DOHH2 (cell line): ENCODE measurements at regions not wholly inside any gene's neighbourhood (a gene's known extent, or its start where the extent isn't known, plus 50 kb on each side); places are given as distances from the start of the nearest gene placed in this dataset.

Experiments
- H3F3A ChIP-seq: fragments of 200-600 bp; sonication (generic), shearing (Covaris generic); 2 replicates; pipeline ENCODE4 v1.6.0; 2016; ENCODE audit warnings: antibody characterized with exemption, mild to moderate bottlenecking; ENCODE audit not compliant: control insufficient read depth, insufficient read depth
- H3K27ac ChIP-seq: fragments of 200-600 bp; sonication (generic); 2 replicates; pipeline ENCODE4 v1.5.1; 2014; ENCODE audit warnings: low read depth, mild to moderate bottlenecking, low read length, moderate library complexity
- H3K27me3 ChIP-seq: fragments of 200-600 bp; sonication (generic); 2 replicates; pipeline ENCODE4 v1.6.1; 2014; ENCODE audit warnings: mild to moderate bottlenecking, low read length, mixed read lengths; ENCODE audit not compliant: control insufficient read depth
- H3K36me3 ChIP-seq: fragments of 200-600 bp; sonication (generic); 2 replicates; pipeline ENCODE4 v1.6.1; 2014; ENCODE audit warnings: mild to moderate bottlenecking, low read length, moderate library complexity, mixed read lengths; ENCODE audit not compliant: control insufficient read depth
- H3K4me1 ChIP-seq: fragments of 200-600 bp; sonication (generic); 2 replicates; pipeline ENCODE4 v1.6.1; 2014; ENCODE audit warnings: mild to moderate bottlenecking, low read length, mixed read lengths; ENCODE audit not compliant: control insufficient read depth
- H3K4me2 ChIP-seq: fragments of 200-600 bp; sonication (generic); 2 replicates; pipeline ENCODE4 v1.6.0; 2014; ENCODE audit warnings: mild to moderate bottlenecking, low read length, moderate library complexity
- H3K4me3 ChIP-seq: fragments of 200-600 bp; sonication (generic); 2 replicates; pipeline ENCODE4 v1.5.1; 2014; ENCODE audit warnings: mild to moderate bottlenecking, low read length, mixed read lengths
- H3K79me2 ChIP-seq: fragments of 200-600 bp; sonication (generic); 2 replicates; pipeline ENCODE4 v1.6.1; 2014; ENCODE audit warnings: mild to moderate bottlenecking, low read length, mixed read lengths; ENCODE audit not compliant: control insufficient read depth
- H3K9me2 ChIP-seq: fragments of 200-600 bp; sonication (generic); replicated peaks from 2 replicates; pipeline ENCODE4 v1.6.1; 2014; ENCODE audit warnings: mild to moderate bottlenecking, low read length, mixed read lengths; ENCODE audit not compliant: control insufficient read depth
- H3K9me3 ChIP-seq: fragments of 200-600 bp; sonication (generic); 2 replicates; pipeline ENCODE4 v1.6.1; 2014; ENCODE audit warnings: antibody characterized with exemption, low read length, mixed read lengths; ENCODE audit not compliant: control insufficient read depth, insufficient read depth
- H4K20me1 ChIP-seq: fragments of 200-600 bp; sonication (generic); 2 replicates; pipeline ENCODE4 v1.6.0; 2014; ENCODE audit warnings: low read depth, mild to moderate bottlenecking, antibody characterized with exemption, low read length, moderate library complexity; ENCODE audit not compliant: control insufficient read depth, insufficient read depth
- EZH2phosphoT487 ChIP-seq: fragments of 200-600 bp; sonication (generic); IDR thresholded peaks from 2 replicates; pipeline ENCODE4 v1.6.1; 2017; ENCODE audit warnings: borderline replicate concordance, mild to moderate bottlenecking, antibody characterized with exemption, low read length, moderate library complexity, mixed read lengths
- TF ChIP-seq, protein P1 (sequence below): fragments of 200-600 bp; sonication (generic); IDR thresholded peaks from one replicate; pipeline ENCODE4 v1.5.1; 2014; ENCODE audit warnings: antibody characterized with exemption, mild to moderate bottlenecking, low read depth, low read length; ENCODE audit not compliant: poor library complexity, severe bottlenecking

DNA sequence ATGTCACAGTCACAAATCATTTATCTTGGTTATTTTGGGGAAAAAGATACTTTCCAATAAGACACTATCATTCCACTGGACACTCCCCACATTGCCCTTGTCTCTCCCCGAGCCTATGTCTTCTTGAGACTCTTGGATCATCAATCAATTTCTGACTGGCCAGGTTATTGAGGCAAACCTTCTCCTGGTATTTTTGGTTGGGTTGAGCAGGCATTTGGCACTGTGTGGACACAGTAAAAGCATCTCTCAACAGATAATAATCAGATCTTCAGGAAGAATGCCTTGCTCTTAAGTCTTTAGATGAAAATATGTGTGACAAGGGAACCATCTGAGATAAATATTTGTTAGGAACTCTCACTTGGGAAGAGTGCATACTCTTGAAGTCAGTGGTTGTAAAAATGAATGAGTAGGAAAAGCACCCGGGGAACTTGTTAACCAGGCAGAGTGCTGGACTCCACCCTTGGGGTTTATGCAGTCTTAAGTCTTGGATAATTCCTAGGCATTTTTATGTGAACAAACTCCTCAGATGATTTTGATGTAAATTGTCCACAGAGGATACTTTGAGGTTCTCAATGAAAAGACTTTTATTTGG is 223.8 kb upstream of the CLINT1 start:
- Histone ChIP-seq H3K4me1 (peaks cover 14% of the 10 kb centered on the region), H3K79me2 (no peaks in the 10 kb centered on the region), H4K20me1 (no peaks in the 10 kb centered on the region), H3K27me3 (no peaks in the 10 kb centered on the region), H3F3A (no peaks in the 10 kb centered on the region), H3K9me2 (no peaks in the 10 kb centered on the region), H3K9me3 (no peaks in the 10 kb centered on the region), H3K27ac (no peak overlapping the region), H3K36me3 (no peaks in the 10 kb centered on the region), H3K4me2 (no peak overlapping the region), H3K4me3 (no peak overlapping the region)
- TF ChIP-seq EZH2phosphoT487, result no peak
- TF ChIP-seq, protein P1, sequence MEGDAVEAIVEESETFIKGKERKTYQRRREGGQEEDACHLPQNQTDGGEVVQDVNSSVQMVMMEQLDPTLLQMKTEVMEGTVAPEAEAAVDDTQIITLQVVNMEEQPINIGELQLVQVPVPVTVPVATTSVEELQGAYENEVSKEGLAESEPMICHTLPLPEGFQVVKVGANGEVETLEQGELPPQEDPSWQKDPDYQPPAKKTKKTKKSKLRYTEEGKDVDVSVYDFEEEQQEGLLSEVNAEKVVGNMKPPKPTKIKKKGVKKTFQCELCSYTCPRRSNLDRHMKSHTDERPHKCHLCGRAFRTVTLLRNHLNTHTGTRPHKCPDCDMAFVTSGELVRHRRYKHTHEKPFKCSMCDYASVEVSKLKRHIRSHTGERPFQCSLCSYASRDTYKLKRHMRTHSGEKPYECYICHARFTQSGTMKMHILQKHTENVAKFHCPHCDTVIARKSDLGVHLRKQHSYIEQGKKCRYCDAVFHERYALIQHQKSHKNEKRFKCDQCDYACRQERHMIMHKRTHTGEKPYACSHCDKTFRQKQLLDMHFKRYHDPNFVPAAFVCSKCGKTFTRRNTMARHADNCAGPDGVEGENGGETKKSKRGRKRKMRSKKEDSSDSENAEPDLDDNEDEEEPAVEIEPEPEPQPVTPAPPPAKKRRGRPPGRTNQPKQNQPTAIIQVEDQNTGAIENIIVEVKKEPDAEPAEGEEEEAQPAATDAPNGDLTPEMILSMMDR, result no peak

DNA sequence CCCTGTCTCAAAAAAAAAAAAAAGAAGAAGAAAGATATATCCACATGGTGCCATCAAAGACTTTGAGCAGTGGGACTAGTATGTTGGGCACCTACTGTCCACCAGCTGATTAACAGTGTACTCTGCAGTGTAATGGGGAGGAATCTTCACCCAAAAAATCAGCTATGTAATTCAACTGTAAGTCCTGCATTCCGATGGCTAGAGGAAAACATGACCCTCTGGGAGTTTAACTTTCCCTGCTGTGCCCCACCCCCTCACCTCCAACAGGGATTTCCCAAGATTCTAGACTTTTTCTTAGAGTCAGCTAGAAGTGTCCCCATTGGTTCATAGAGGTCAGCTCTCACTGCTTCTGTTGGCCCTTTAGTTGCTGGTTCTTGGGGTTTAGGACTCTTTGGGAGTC is 221.2 kb upstream of the CLINT1 start:
- H3K79me2 ChIP-seq, result no peaks in the 10 kb centered on the region
- H3K9me3 ChIP-seq, result no peaks in the 10 kb centered on the region
- no peak overlapping the region for H3K4me2 ChIP-seq

DNA sequence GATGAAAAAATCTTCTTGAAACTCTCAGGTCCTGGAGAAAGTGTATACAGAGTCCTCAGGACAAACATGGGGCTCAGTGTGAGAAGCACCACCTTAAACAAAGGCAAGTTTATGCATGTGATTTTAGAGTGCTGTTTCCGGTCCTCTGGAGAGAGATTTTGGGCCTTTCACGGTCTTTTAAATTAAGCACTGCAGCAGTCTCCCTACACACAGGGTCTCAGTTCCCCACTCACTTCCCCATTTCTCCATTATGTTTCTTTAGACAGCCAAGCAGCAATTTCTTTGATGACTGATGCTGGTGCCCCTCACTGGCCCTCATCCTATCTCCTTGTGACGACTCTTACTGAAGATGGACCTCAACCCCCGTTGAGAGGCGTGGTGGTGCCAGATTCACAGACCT is 220.2 kb upstream of the CLINT1 start:
- Histone ChIP-seq H3K27me3 (no peaks in the 10 kb centered on the region), H3K36me3 (no peaks in the 10 kb centered on the region)
- TF ChIP-seq EZH2phosphoT487, result no peak
- TF ChIP-seq, protein P1, result no peak

More for the DNA sequence above, 221.2 kb upstream of the CLINT1 start:
- Histone ChIP-seq H4K20me1 (no peaks in the 10 kb centered on the region), H3F3A (no peaks in the 10 kb centered on the region), H3K36me3 (no peaks in the 10 kb centered on the region), H3K27ac (no peak overlapping the region), H3K4me3 (no peak overlapping the region), H3K9me2 (no peaks in the 10 kb centered on the region), H3K27me3 (no peaks in the 10 kb centered on the region), H3K4me1 (peaks cover 18% of the 10 kb centered on the region)
- TF ChIP-seq, protein P1, result no peak
- no peak for TF ChIP-seq EZH2phosphoT487

More for the DNA sequence above, 220.2 kb upstream of the CLINT1 start:
- Histone ChIP-seq H3K4me1 (peaks cover 22% of the 10 kb centered on the region), H4K20me1 (no peaks in the 10 kb centered on the region), H3K27ac (no peak overlapping the region), H3K79me2 (no peaks in the 10 kb centered on the region), H3F3A (no peaks in the 10 kb centered on the region), H3K9me2 (no peaks in the 10 kb centered on the region), H3K4me2 (no peak overlapping the region), H3K9me3 (no peaks in the 10 kb centered on the region), H3K4me3 (no peak overlapping the region)
